Activated gamma-delta T cell treated with Interleukin-2 at 50 U/mL for 16 hours (primary cell): ENCODE measurements at regions not wholly inside any gene's neighbourhood (a gene's known extent, or its start where the extent isn't known, plus 50 kb on each side); places are given as distances from the start of the nearest gene placed in this dataset.
"Not testable (repeated sequence)": the region's sequence is repeated elsewhere in the genome, so short reads cannot be mapped to it uniquely, and the experiment has no call there.

Experiments used
- DNase-seq: peaks from one replicate; pipeline ENCODE4 v3.0.0-alpha.2; 2020

GRCh38 chr5:105230516-105231157 is 1668.0 kb upstream of the NUDT12 start:
- no peak for DNase-seq

- no peak for DNase-seq
Measured at GRCh38 chr5:105218018-105218417, 1655.4 kb upstream of the NUDT12 start.

GRCh38 chr5:105213078-105213477 is 1650.5 kb upstream of the NUDT12 start:
- no peak for DNase-seq

- DNase-seq: no peak
Measured at GRCh38 chr5:105207066-105207465, 1644.5 kb upstream of the NUDT12 start.

GRCh38 chr5:105197531-105197930 is 1634.9 kb upstream of the NUDT12 start:
- no peak for DNase-seq

- DNase-seq: no peak
Measured at GRCh38 chr5:105195765-105196164, 1633.2 kb upstream of the NUDT12 start.

GRCh38 chr5:105172918-105173317 is 1610.3 kb upstream of the NUDT12 start:
- no peak for DNase-seq

- no peak for DNase-seq
Measured at GRCh38 chr5:105168806-105169205, 1606.2 kb upstream of the NUDT12 start.

GRCh38 chr5:105167092-105167491 is 1604.5 kb upstream of the NUDT12 start:
- DNase-seq: no peak

- no peak for DNase-seq
Measured at GRCh38 chr5:105163547-105163946, 1601.0 kb upstream of the NUDT12 start.

GRCh38 chr5:105162557-105162956 is 1600.0 kb upstream of the NUDT12 start:
- DNase-seq: not testable (repeated sequence)

- no peak for DNase-seq
Measured at GRCh38 chr5:105158526-105158925, 1595.9 kb upstream of the NUDT12 start.

- no peak for DNase-seq
Measured at GRCh38 chr5:105150323-105150722, 1587.7 kb upstream of the NUDT12 start.

- no peak for DNase-seq
Measured at GRCh38 chr5:105146867-105147266, 1584.3 kb upstream of the NUDT12 start.

GRCh38 chr5:105145152-105145551 is 1582.6 kb upstream of the NUDT12 start:
- DNase-seq: no peak

GRCh38 chr5:105134328-105134727 is 1571.7 kb upstream of the NUDT12 start:
- DNase-seq: no peak

- DNase-seq: no peak
Measured at GRCh38 chr5:105133087-105133486, 1570.5 kb upstream of the NUDT12 start.

- DNase-seq: no peak
Measured at GRCh38 chr5:105132581-105132980, 1570.0 kb upstream of the NUDT12 start.

- DNase-seq: no peak
Measured at GRCh38 chr5:105131045-105131444, 1568.5 kb upstream of the NUDT12 start.

- DNase-seq: no peak
Measured at GRCh38 chr5:105101577-105101976, 1539.0 kb upstream of the NUDT12 start.

- no peak for DNase-seq
Measured at GRCh38 chr5:105088961-105089360, 1526.4 kb upstream of the NUDT12 start.

GRCh38 chr5:105088102-105088501 is 1525.5 kb upstream of the NUDT12 start:
- no peak for DNase-seq

- DNase-seq: no peak
Measured at GRCh38 chr5:105057893-105058292, 1495.3 kb upstream of the NUDT12 start.

- DNase-seq: no peak
Measured at GRCh38 chr5:105057001-105057436, 1494.4 kb upstream of the NUDT12 start.

- DNase-seq: no peak
Measured at GRCh38 chr5:105054406-105054805, 1491.8 kb upstream of the NUDT12 start.
